SK-N-MC (cell line): ENCODE measurements at regions not wholly inside any gene's neighbourhood (a gene's known extent, or its start where the extent isn't known, plus 50 kb on each side); places are given as distances from the start of the nearest gene placed in this dataset.

Experiments used
- DNase-seq: peaks from one replicate; pipeline ENCODE4 v3.0.0-alpha.2; 2011; ENCODE audit warnings: low read depth, low spot score
- H3K27ac ChIP-seq: fragments of 200-600 bp; sonication (generic); 2 replicates; pipeline ENCODE4 v1.5.1; 2016; ENCODE audit warnings: mixed run types
- H3K36me3 ChIP-seq: fragments of 200-600 bp; sonication (generic); 2 replicates; pipeline ENCODE4 v1.6.1; 2017; ENCODE audit warnings: antibody characterized with exemption, low read length, mixed read lengths; ENCODE audit not compliant: insufficient read depth
- H3K4me3 ChIP-seq: fragments of 200-600 bp; sonication (generic); 2 replicates; pipeline ENCODE4 v1.5.1; 2016
- H3K9ac ChIP-seq: fragments of 200-600 bp; sonication (generic); 2 replicates; pipeline ENCODE4 v1.8.0; 2017; ENCODE audit warnings: mixed run types, mixed read lengths; ENCODE audit not compliant: insufficient read length
- H3K9me3 ChIP-seq: fragments of 200-600 bp; sonication (generic); 2 replicates; pipeline ENCODE4 v1.6.1; 2017; ENCODE audit warnings: low read depth, mild to moderate bottlenecking, antibody characterized with exemption, low read length, moderate library complexity, mixed read lengths
- EZH2 ChIP-seq: fragments of 200-600 bp; sonication (generic); IDR thresholded peaks from one replicate; pipeline ENCODE4 v1.6.1; 2017; ENCODE audit warnings: antibody characterized with exemption
- FOXP2 ChIP-seq: optimal IDR thresholded peaks from 2 replicates; pipeline ENCODE3; 2011; ENCODE audit warnings: mild to moderate bottlenecking, moderate library complexity; ENCODE audit not compliant: insufficient read depth; ENCODE audit errors: extremely low read length, control extremely low read depth
- POLR2AphosphoS5 ChIP-seq: IDR thresholded peaks from 2 replicates; pipeline ENCODE4 v1.6.1; 2012; ENCODE audit warnings: mild to moderate bottlenecking, low read depth, low read length, borderline replicate concordance

DNA sequence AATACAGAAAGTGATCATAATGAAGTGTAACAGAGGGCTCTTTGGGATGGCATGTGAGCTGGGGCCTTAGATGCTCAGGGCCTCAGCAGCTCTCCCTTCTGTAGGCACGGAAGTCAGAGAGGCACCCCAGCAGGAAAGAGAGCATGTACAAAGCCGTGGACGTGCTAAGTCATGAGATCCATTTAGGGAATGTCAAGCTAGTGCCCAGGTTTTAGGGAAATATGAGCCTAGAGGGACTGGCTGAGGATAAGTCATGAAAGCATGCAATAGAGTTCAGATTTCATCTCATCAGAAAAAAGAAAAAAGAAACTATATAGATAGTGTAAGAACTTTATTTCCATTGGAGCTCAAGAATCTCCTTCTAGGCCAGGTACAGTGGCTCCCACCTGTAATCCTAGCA, 379.5 kb upstream of the KLF4 start:
- no peak overlapping the region for H3K4me3 ChIP-seq

DNA sequence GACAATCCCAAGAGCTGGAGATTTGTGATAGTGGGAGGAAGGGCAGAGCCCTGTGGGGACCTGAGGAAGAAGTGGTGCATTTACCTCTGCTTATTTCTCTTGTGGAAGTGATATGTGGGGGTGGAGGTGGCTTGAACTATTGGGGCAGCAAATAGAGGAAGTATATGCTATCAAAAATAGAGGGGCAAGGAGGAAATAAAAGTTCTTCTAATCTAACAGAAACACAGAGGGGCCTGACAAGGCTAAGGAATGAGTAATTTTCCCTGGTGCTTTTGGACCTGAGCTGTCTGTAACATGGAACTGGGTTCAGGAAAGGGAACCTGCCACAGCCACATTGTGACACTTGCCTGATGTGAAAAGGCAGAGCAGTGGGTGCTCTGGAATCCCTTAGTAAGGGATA, 378.6 kb upstream of the KLF4 start:
- Histone ChIP-seq H3K4me3 (no peak overlapping the region), H3K9me3 (no peaks in the 10 kb centered on the region), H3K27ac (no peak overlapping the region), H3K36me3 (no peaks in the 10 kb centered on the region), H3K9ac (no peak overlapping the region)
- no peak for DNase-seq
- TF ChIP-seq FOXP2 (no peak), POLR2AphosphoS5 (no peak), EZH2 (no peak)

More for the DNA sequence above, 379.5 kb upstream of the KLF4 start:
- Histone ChIP-seq H3K9ac (no peak overlapping the region), H3K9me3 (no peaks in the 10 kb centered on the region), H3K27ac (no peak overlapping the region), H3K36me3 (no peaks in the 10 kb centered on the region)
- no peak for DNase-seq
- TF ChIP-seq FOXP2 (no peak), EZH2 (no peak), POLR2AphosphoS5 (no peak)

DNA sequence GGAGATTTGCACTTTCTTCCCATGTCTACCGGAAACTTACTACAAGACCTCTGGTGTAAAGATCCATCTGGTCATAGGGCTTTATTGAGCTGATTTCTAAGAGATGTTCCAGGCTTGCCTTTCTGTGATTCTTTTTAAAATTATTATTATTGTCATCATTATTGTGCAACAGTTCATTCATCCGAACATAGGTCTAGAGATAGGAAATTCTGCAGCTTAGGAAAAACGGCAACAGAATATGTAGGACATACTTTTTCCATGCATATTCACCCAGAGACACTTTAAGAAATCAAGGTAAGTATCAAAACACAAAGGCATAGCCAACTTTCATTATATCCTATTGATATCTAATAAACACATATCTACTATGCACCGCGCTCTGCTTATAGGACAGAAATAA, 378.2 kb upstream of the KLF4 start:
- Histone ChIP-seq H3K36me3 (no peaks in the 10 kb centered on the region), H3K9ac (no peak overlapping the region), H3K4me3 (no peak overlapping the region), H3K27ac (no peak overlapping the region), H3K9me3 (no peaks in the 10 kb centered on the region)
- TF ChIP-seq FOXP2 (no peak), EZH2 (no peak), POLR2AphosphoS5 (no peak)
- no peak for DNase-seq

DNA sequence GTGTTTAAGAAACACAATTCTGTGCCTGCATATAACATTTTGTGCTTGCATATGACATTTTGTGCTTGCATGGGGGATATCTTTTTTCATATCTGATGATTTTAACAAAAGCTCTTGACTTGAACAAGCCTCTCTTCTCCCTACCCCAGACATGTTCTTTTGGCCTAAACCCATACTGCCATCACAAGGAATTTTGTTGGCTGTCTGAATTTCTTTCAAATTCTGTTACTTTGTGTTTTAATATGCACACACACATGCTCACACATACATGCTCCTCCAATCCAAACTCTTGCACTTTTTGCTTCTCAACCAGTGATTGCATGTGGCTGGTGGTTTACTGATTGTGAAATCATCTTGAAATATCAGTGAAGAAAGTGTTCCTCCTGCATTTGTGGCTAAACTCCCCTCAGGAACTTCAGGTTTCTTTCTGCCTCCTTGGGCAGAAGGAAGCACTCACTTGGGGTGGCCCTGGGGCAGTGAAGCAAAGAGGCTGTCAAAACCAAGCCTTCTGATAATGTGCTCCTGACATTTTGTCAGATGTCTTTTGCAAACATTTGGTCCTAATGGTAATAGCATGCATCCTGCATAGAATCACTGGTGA, 377.2 kb upstream of the KLF4 start:
- H3K9me3 ChIP-seq: no peaks in the 10 kb centered on the region
- no peak overlapping the region for H3K27ac ChIP-seq
- H3K9ac ChIP-seq: no peak overlapping the region
- H3K4me3 ChIP-seq: no peak overlapping the region
- H3K36me3 ChIP-seq: no peaks in the 10 kb centered on the region
- no peak for DNase-seq
- TF ChIP-seq FOXP2 (no peak), POLR2AphosphoS5 (no peak)

DNA sequence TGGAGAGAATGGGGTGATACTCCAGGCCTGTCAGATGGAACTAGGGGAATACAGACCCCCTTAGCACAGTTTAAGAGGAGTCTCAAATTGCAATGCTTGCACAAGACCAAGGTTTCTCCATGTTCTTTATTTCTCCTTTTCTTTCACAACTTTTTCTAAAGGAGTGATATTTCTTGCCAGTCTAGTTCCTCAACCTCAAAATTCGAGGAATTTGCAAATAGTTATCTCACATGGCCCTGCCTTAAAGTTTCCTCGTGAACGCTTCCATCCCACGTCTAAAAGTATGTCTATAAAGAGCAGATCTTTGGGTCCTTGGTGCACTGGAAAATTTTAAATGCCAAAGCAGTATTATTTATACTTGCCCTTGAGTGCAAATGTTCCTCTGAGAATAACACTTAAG, 373.8 kb upstream of the KLF4 start:
- no peak for DNase-seq
- Histone ChIP-seq H3K4me3 (no peak overlapping the region), H3K9ac (no peak overlapping the region), H3K27ac (no peak overlapping the region), H3K9me3 (no peaks in the 10 kb centered on the region), H3K36me3 (no peaks in the 10 kb centered on the region)
- TF ChIP-seq EZH2: no peak
- no peak for TF ChIP-seq FOXP2
- no peak for TF ChIP-seq POLR2AphosphoS5

DNA sequence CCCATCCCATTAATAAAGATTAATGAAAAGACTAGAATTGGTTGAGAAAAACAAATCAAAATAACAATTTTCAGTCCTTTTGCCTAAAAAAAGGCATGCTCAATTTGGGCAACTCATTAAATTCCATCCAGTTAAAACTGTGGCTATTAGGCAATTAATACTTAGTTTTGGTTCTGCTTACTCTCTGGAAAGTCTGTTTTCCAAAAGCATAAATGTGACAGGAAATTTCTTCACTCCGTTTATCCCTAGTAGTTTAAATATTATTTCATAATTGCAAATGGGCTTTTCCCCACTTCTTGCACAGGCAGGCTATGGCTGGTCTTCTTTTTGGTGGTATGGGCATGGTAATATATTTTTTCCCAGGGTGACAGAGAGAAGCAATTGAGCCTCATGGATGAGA, 373.3 kb upstream of the KLF4 start:
- Histone ChIP-seq H3K9ac (no peak overlapping the region), H3K27ac (no peak overlapping the region), H3K4me3 (no peak overlapping the region), H3K9me3 (no peaks in the 10 kb centered on the region), H3K36me3 (no peaks in the 10 kb centered on the region)
- TF ChIP-seq FOXP2 (no peak), EZH2 (no peak), POLR2AphosphoS5 (no peak)
- no peak for DNase-seq

DNA sequence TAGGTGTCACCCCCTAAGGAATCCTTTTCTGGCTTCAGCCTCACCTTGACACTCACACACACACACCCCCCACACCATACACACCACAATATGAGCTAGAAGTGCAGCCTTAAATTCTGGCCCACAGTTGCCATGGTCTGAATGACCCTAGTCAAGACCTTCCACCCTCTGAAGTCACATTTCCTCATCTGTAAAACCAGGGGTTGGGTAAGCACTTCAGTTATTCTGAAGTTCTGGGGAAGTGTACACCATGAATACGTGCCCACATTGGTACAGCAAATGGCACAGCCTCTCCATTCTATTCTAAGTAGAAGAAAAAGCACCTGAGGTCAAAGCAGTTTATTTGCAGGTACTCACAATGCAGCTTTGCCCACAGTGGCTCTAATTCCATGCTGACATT, 372.8 kb upstream of the KLF4 start:
- no peak for DNase-seq
- TF ChIP-seq POLR2AphosphoS5: no peak
- no peak for TF ChIP-seq FOXP2
- TF ChIP-seq EZH2: no peak
- H3K36me3 ChIP-seq: no peaks in the 10 kb centered on the region
- no peak overlapping the region for H3K4me3 ChIP-seq
- H3K9me3 ChIP-seq: no peaks in the 10 kb centered on the region
- H3K9ac ChIP-seq: no peak overlapping the region
- H3K27ac ChIP-seq: no peak overlapping the region

DNA sequence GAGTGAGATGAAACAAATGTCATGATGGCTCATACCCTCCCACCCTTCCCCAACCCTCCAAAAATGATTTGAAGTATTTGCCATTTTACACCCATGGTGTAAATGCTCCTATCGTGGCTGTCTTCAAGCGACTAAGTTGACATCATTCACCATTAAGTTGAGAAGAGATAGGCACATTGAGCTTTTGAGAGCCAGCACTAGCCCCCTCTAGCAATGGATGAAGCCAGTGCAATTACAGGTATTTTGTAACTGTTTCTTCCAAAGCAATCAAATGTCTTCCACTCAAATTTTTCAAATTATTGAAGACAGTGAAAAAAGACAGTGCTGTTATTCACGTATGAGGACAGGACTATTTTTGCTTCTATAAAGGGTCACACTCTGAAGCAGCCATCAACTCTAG, 371.5 kb upstream of the KLF4 start:
- TF ChIP-seq POLR2AphosphoS5 (no peak), FOXP2 (no peak), EZH2 (no peak)
- no peak overlapping the region for H3K27ac ChIP-seq
- no peak for DNase-seq
- H3K9me3 ChIP-seq: no peaks in the 10 kb centered on the region
- H3K9ac ChIP-seq: no peak overlapping the region
- no peaks in the 10 kb centered on the region for H3K36me3 ChIP-seq
- no peak overlapping the region for H3K4me3 ChIP-seq

DNA sequence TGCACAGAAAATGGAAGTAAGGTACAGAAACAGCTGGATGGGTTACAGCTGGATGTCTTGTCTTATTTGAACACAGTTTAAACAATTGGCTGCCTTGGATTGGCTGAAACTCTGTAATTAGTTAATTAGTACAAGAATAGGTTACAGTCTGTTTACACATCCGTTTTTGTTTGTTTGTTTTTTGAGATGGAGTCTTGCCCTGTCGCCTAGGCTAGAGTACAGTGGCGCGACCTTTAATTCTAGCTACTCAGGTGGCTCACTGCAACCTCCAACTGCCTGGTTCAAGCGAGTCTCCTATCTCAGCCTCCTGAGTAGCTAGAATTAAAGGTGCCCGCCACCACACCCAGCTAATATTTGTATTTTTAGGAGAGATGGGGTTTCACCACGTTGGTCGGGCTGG, 368.7 kb upstream of the KLF4 start:
- H3K27ac ChIP-seq: no peak overlapping the region
- no peaks in the 10 kb centered on the region for H3K9me3 ChIP-seq
- H3K4me3 ChIP-seq: no peak overlapping the region
- TF ChIP-seq POLR2AphosphoS5: no peak
- TF ChIP-seq FOXP2: no peak
- TF ChIP-seq EZH2: no peak
- H3K36me3 ChIP-seq: no peaks in the 10 kb centered on the region
- H3K9ac ChIP-seq: no peak overlapping the region
- no peak for DNase-seq

DNA sequence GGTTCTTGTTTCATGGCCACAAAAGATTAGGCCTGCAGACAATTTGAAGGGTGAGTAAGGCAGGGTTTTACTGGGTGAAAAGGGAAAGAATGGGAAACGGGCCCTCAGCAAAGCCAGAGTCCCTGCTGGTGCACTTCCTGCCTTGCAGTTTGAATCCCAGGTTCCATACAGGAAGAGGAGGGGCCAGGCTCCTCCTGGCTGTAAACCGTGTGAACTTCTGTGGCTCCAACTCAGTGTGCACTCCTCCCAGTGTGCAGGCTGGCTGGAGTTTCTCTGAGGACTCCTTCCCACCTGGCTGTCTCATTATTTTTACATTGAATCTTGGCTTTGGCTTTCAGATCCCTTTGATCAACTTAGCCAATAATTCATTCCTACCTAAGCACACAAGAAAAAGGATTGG, 367.1 kb upstream of the KLF4 start:
- no peak overlapping the region for H3K27ac ChIP-seq
- no peak for DNase-seq
- no peak overlapping the region for H3K4me3 ChIP-seq
- TF ChIP-seq POLR2AphosphoS5: no peak
- TF ChIP-seq EZH2: no peak
- TF ChIP-seq FOXP2: no peak
- H3K9me3 ChIP-seq: no peaks in the 10 kb centered on the region
- H3K36me3 ChIP-seq: no peaks in the 10 kb centered on the region
- no peak overlapping the region for H3K9ac ChIP-seq
